HL-60 (cell line): ENCODE measurements at regions not wholly inside any gene's neighbourhood (a gene's known extent, or its start where the extent isn't known, plus 50 kb on each side); places are given as distances from the start of the nearest gene placed in this dataset.

ENCODE experiments used
- DNase-seq, 2 experiments: peaks; one replicate each; pipeline ENCODE4 v3.0.0-alpha.2; 2010 to 2020; ENCODE audit warnings: low read depth in 1 of 2, low spot score in 1 of 2
- H3K27ac ChIP-seq: fragments of 250-450 bp; sonication (Bioruptor Pico); replicated peaks from 2 replicates; pipeline ENCODE4 v1.5.1; 2020; ENCODE audit warnings: mild to moderate bottlenecking, moderate library complexity
- H3K27me3 ChIP-seq: fragments of 250-450 bp; sonication (Bioruptor Pico); 2 replicates; pipeline ENCODE4 v1.5.1; 2021; ENCODE audit warnings: mild to moderate bottlenecking, moderate library complexity; ENCODE audit not compliant: insufficient read depth, poor library complexity, severe bottlenecking
- H3K4me3 ChIP-seq: replicated peaks from 2 replicates; pipeline ENCODE4 v1.5.1; 2011; ENCODE audit warnings: mild to moderate bottlenecking, control low read depth, low read length; ENCODE audit not compliant: insufficient read depth
- GABPA ChIP-seq: IDR thresholded peaks from 2 replicates; pipeline ENCODE4 v1.6.1; 2012; ENCODE audit warnings: low read depth
- POLR2AphosphoS5 ChIP-seq: IDR thresholded peaks from 2 replicates; pipeline ENCODE4 v1.6.1; 2012; ENCODE audit warnings: low read depth
- SPI1 ChIP-seq: IDR thresholded peaks from 2 replicates; pipeline ENCODE4 v1.6.1; 2012; ENCODE audit warnings: low read depth, mild to moderate bottlenecking, borderline replicate concordance
- TF ChIP-seq, protein P1 (sequence below): IDR thresholded peaks from one replicate; pipeline ENCODE4 v1.5.1; 2011; ENCODE audit warnings: low read length, control low read depth, inconsistent platforms; ENCODE audit not compliant: insufficient read depth
- TF ChIP-seq, protein P2 (sequence below): IDR thresholded peaks from 2 replicates; pipeline ENCODE4 v1.6.1; 2012; ENCODE audit warnings: low read depth; ENCODE audit not compliant: insufficient replicate concordance

DNA sequence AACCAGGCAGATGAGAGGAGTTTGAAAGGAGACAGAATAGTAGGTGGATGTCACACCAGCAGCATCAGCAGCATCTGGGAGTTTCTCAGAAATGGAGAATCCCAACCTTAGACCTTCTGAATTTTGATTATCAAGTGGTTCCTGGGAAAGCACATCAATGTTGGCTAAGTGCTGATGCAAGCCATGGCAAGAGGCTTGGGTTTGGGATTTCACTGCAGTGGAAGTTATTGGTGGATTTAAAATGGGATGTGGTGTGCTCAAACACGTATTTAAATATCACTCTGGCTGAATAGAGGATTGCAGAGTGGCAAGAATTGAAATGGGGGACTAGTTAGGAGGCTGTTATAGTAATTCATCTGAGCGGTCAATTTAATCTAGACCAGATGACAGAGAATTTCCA lies 387.8 kb upstream of the WWC1 start:
- Histone ChIP-seq H3K27me3 (no peaks in the 10 kb centered on the region), H3K27ac (no peak overlapping the region), H3K4me3 (no peak overlapping the region)
- DNase-seq, result no peak
- TF ChIP-seq POLR2AphosphoS5 (no peak), SPI1 (no peak), GABPA (no peak)
- TF ChIP-seq, protein P1, sequence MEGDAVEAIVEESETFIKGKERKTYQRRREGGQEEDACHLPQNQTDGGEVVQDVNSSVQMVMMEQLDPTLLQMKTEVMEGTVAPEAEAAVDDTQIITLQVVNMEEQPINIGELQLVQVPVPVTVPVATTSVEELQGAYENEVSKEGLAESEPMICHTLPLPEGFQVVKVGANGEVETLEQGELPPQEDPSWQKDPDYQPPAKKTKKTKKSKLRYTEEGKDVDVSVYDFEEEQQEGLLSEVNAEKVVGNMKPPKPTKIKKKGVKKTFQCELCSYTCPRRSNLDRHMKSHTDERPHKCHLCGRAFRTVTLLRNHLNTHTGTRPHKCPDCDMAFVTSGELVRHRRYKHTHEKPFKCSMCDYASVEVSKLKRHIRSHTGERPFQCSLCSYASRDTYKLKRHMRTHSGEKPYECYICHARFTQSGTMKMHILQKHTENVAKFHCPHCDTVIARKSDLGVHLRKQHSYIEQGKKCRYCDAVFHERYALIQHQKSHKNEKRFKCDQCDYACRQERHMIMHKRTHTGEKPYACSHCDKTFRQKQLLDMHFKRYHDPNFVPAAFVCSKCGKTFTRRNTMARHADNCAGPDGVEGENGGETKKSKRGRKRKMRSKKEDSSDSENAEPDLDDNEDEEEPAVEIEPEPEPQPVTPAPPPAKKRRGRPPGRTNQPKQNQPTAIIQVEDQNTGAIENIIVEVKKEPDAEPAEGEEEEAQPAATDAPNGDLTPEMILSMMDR, result no peak
- TF ChIP-seq, protein P2, sequence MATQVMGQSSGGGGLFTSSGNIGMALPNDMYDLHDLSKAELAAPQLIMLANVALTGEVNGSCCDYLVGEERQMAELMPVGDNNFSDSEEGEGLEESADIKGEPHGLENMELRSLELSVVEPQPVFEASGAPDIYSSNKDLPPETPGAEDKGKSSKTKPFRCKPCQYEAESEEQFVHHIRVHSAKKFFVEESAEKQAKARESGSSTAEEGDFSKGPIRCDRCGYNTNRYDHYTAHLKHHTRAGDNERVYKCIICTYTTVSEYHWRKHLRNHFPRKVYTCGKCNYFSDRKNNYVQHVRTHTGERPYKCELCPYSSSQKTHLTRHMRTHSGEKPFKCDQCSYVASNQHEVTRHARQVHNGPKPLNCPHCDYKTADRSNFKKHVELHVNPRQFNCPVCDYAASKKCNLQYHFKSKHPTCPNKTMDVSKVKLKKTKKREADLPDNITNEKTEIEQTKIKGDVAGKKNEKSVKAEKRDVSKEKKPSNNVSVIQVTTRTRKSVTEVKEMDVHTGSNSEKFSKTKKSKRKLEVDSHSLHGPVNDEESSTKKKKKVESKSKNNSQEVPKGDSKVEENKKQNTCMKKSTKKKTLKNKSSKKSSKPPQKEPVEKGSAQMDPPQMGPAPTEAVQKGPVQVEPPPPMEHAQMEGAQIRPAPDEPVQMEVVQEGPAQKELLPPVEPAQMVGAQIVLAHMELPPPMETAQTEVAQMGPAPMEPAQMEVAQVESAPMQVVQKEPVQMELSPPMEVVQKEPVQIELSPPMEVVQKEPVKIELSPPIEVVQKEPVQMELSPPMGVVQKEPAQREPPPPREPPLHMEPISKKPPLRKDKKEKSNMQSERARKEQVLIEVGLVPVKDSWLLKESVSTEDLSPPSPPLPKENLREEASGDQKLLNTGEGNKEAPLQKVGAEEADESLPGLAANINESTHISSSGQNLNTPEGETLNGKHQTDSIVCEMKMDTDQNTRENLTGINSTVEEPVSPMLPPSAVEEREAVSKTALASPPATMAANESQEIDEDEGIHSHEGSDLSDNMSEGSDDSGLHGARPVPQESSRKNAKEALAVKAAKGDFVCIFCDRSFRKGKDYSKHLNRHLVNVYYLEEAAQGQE, result no peak

DNA sequence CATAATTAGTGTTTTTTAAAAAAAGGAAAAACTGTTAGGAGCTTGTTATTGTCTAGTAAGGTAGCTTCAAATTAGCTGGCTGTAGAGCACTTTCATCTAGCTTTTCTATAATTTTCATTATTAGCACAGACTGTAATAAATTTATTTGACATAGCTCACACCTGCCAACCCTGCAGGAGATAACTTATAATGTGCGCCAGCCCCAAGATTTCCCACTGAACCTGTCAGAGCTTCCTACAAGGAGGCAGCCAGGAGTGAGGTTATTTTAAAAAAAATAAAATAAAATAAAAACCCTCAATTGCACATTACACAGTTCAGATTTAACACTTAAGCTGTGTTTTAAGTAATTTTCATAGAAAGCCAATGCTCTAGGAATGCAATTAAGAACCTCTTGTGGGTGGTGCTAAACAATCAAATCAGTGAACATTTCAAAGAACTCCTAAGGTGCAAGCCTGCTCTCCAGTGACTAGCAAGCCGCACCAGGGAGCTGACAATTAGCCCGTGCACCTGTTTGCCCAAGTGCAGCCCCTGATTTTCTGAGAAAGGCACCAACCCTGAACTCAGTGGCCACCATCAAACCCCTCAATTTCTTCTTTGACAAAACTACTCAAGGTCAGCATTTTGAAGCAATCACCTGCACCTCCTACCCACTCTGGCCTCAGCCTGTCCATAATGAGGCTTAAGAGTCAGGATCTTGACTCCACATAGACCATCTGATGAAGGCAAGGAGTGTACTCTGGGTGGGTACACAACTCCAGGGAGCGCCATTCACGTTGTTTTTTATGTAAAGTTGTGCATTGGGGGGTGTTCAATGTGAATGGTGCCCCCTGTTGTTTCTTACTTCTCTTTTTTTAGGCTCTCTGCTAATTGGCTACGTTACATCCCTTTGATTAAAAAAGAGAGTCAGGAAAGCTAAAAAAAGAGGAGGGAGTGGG lies 385.3 kb upstream of the WWC1 start:
- TF ChIP-seq SPI1 (no peak), POLR2AphosphoS5 (no peak), GABPA (no peak)
- TF ChIP-seq, protein P1, result no peak
- TF ChIP-seq, protein P2, result no peak
- DNase-seq, result no peak
- no peak overlapping the region for H3K4me3 ChIP-seq
- H3K27ac ChIP-seq, result no peak overlapping the region
- H3K27me3 ChIP-seq, result no peaks in the 10 kb centered on the region

DNA sequence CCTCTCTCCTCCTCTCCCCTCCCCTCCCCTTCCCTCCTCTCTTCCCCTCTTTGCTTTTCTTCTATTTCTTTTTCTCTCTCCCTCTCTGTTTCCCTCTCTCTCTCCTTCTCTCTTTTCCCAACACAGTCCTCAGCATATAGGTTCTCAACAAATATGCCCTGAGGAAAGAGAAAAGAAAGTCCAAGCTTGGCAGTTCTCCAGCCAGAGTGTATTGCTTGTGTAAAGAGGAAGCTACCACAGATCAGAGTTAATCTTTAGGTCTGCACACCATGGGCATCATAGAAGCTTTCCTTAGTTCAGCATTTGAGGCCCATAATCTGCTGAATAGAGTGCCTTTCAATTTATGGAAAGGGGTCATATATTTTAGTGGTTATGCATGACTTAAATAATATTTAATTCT lies 382.8 kb upstream of the WWC1 start:
- DNase-seq, result no peak
- H3K4me3 ChIP-seq, result no peak overlapping the region

More for the DNA sequence above, 382.8 kb upstream of the WWC1 start:
- TF ChIP-seq, protein P1, result no peak
- TF ChIP-seq, protein P2, result no peak
- TF ChIP-seq GABPA, result no peak
- TF ChIP-seq SPI1, result no peak
- TF ChIP-seq POLR2AphosphoS5, result no peak
- Histone ChIP-seq H3K27me3 (no peaks in the 10 kb centered on the region), H3K27ac (no peak overlapping the region)
